HG02885 (cell line): ENCODE measurements at regions not wholly inside any gene's neighbourhood (a gene's known extent, or its start where the extent isn't known, plus 50 kb on each side); places are given as distances from the start of the nearest gene placed in this dataset.
"Not testable (repeated sequence)": the region's sequence is repeated elsewhere in the genome, so short reads cannot be mapped to it uniquely, and the experiment has no call there.

Experiments
- ATAC-seq: cut with Tn5 transposase; IDR thresholded peaks from one replicate; pipeline ENCODE4 v1.9.1; 2021; ENCODE audit warnings: mild to moderate bottlenecking; ENCODE audit not compliant: unreplicated experiment, poor library complexity

GRCh38 chr9:124084087-124084486 lies 72.5 kb downstream of the LHX2 start:
- no peak for ATAC-seq

- ATAC-seq, result no peak
Observed at GRCh38 chr9:124087226-124087625, 75.7 kb downstream of the LHX2 start.

DNA sequence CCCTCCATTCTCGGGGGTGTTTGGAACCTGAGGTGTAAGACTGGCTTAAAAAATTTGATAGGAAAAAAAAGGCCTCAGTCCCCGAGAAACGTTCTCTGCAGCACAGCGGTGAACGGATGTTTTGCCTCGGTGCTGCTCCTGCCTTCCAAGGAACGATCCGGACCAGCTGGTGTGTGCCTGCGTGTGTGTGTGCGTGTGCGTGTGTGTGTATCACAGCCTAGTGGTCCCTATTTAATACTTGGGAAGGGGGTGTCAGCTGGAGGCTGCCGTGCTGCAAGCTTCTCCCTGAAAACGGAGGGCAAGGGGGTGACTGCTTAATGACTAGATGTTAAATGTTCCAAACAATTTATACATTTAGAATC lies 76.9 kb downstream of the LHX2 start:
- no peak for ATAC-seq

GRCh38 chr9:124089631-124090488 lies 78.3 kb downstream of the LHX2 start:
- ATAC-seq, result not testable (repeated sequence)

GRCh38 chr9:124098141-124098905 lies 86.8 kb downstream of the LHX2 start:
- no peak for ATAC-seq

GRCh38 chr9:124099860-124100259 lies 88.3 kb downstream of the LHX2 start:
- ATAC-seq, result no peak

- no peak for ATAC-seq
Observed at GRCh38 chr9:124101215-124101968, 89.8 kb downstream of the LHX2 start.

DNA sequence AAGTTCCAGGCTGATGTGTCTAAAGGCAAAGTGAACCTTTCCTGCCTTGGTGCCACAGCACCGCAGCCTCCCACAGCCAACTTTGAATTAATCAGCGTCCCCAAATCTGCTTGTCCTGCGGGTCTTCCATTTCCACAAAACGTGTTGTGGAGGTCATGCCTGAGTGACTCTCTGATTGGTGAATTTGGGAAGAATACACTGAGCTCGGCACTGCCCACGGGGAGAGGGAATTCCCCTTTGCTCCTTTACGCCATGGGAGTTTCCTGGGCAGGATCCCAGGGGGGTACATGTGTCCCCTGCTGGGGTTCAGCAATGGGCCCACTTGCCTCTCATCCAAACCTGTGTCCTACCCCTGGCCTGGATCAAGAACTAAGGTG lies 90.4 kb downstream of the LHX2 start:
- ATAC-seq, result no peak

- no peak for ATAC-seq
Observed at GRCh38 chr9:124102363-124102762, 90.8 kb downstream of the LHX2 start.

- no peak for ATAC-seq
Observed at GRCh38 chr9:124105266-124105665, 93.7 kb downstream of the LHX2 start.

DNA sequence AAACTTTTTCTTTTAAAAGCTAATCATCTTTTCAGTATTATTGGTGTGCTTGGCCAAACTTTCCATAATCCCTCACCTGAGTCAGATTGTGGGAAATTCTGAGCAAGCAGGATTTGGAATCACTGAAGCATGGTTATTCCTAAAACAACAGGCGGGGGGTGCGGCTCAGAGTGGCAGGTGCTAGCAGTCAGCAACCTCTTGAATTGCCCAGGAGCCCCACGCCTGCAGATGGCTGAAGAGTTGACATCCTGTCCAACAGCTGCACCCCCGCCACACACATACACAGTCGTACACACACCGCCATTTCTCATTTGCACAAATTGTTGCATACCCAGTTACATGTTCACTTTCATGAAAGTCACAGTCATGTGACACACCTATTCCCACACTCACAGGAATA lies 96.6 kb downstream of the LHX2 start:
- ATAC-seq, result no peak

DNA sequence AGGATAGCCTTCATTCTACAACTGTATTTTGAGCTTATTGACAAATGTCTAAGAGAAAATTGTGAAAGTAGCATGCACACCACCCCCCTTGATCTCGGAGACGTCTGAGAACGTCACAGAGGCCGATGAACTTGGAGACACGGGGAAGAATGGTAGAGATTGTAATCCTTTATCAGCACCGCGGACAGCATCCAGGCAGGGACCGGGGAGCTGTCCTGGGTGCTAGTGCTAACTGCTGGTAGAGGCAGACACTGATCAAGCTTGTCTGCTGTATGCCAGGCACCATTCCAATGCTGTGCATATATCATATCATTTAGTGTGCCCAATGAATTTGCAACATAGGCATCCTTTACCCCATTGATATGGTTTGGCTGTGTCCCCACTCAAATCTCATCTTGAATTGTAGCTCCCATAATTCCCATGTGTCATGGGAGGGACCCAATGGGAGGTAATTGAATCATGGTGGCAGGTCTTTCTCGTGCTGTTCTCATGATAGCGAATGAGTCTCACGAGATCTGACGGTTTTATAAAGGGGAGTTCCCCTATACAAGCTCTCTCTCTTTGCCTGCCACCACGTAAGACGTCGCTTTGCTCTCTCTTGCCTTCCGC lies 98.8 kb downstream of the LHX2 start:
- ATAC-seq, result no peak

GRCh38 chr9:124116683-124117363 lies 105.3 kb downstream of the LHX2 start:
- ATAC-seq, result no peak

DNA sequence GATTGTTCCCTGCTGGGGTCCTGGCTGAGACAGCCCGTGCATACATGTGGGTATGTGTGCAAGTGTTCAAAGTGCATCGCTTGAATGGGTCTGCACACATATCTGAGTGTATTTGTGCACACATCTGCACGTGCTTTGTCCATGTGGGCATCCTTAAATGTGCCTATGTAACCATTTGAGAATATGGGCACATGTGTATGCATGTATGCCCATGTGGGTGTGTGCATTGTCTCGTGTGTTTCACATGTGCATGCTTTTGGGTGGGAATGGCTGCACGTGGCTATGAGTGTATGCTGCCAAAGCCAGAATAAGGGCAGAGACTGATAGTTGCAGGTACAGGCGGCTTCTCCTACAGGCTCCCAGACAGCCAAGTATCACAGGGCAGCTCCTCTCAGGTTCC lies 107.3 kb downstream of the LHX2 start:
- ATAC-seq, result no peak

DNA sequence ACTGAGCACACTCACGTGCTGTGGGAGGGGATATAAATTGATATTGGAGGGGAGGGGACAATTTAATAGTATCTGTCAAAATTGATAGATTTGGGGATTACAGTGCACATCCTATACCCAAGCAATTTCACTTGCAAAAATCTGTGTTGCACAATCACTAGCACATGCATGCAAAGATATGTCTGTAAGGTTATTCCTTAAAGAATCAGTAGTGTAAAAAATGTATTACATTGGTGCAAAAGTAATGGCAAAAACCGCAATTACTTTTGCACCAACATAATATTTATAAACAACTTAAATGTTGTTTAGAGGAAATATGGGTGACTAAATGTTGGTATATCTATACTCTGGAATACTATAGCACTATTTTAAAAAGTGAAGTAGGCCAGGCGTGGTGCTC lies 108.7 kb downstream of the LHX2 start:
- ATAC-seq, result no peak

DNA sequence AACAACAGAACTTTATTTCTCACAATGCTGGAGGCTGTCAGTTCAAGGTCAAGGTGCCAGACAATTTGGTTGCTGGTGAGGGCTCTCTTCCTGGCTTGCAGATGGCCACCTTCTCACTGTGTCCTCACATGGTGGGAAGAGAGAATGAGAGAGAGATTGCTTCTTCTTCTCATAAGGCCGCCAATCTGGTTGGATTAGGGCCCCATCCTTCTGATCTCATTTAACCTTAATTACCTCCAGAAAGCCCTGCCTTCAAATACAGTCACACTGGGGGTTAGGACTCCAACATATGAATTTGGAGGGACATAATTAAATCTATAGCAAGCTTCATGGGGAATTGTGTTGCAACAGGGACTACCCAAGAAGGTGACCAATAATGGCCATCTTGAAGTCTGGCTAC lies 110.2 kb downstream of the LHX2 start:
- no peak for ATAC-seq

DNA sequence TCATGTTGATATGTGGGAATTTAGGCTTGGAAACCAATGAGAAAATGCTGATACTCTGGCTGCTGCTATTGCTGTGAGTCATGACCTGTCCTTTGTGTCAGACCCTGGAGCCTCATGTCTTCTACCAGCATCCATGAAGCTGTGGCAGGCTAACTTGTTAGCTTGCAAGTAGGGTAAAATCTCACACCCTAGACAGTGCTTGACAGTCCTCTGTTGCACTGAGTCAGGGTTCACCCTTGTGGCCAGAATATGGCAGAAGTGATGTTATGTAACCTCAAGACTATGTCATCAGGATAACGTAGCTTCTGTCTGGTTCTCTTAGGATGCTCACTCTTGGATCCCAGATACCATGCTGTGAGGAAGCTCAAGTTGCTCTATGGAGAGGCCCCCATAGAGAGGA lies 110.8 kb downstream of the LHX2 start:
- no peak for ATAC-seq

GRCh38 chr9:124122813-124123462 lies 111.4 kb downstream of the LHX2 start:
- no peak for ATAC-seq

GRCh38 chr9:124123621-124124020 lies 112.1 kb downstream of the LHX2 start:
- not testable (repeated sequence) for ATAC-seq
